ENCODE measurements at regions not wholly inside any gene's neighbourhood (a gene's known extent, or its start where the extent isn't known, plus 50 kb on each side); places are given as distances from the start of the nearest gene placed in this dataset.

DNA sequence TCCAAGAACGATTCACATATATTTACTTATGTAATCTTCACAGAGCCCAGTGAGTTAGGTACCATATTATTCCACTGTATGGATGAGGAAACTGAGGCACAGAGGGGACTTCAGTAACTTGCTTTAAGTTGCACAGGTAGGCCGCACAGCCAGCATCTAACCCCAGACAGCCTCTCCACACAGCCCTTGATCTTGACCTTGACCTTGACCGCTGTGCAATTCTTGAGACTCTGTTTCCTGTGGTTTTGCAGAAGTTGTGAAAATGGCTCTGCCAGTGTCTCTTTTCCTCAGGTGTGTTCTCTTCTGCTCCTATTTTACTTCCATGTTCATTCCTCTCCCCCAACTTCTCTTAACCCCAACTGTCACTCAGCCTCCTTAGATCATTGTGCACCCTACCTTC, 206.5 kb downstream of the SOX11 start:
- Mint-ChIP-seq H3K4me1 (ENCODE audit: low read depth) (no peaks in the 10 kb centered on the region), H3K27me3 (ENCODE audit: low read depth) (no peaks in the 10 kb centered on the region), H3K36me3 (ENCODE audit: low read depth) (no peaks in the 10 kb centered on the region), H3K9me3 (no peaks in the 10 kb centered on the region), H3K27ac (no peak overlapping the region), H3K4me3 (ENCODE audit: low read depth) (no peak overlapping the region)
- DNase-seq (ENCODE audit: low spot score): no peak
- intact Hi-C loops (cut with micrococcal nuclease): no loop called here

DNA sequence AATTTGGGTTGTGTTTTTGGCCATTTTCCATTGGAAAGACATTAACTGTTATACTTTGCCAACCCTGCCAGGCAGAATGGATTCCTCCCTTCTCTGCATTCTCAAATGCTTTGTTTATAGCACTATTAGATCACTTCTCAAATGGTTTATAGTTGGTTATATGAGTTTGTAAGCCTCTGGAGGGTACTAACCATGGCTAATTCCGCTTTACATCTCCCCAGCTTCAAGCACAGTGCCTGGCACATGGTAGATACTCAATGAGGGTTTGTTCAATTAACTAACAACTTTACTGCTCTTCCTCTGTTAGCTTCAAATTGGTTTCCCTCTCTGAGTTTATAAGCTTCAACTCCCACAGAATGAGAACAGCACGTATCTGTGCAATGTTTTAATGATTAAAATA, 213.5 kb downstream of the SOX11 start:
- intact Hi-C loops (cut with micrococcal nuclease): no loop called here
- DNase-seq (ENCODE audit: low spot score): no peak
- no peaks in the 10 kb centered on the region for H3K36me3 Mint-ChIP-seq (ENCODE audit: low read depth)
- no peaks in the 10 kb centered on the region for H3K4me1 Mint-ChIP-seq (ENCODE audit: low read depth)
- H3K4me3 Mint-ChIP-seq (ENCODE audit: low read depth): no peak overlapping the region
- H3K27ac Mint-ChIP-seq: no peak overlapping the region
- H3K27me3 Mint-ChIP-seq (ENCODE audit: low read depth): no peaks in the 10 kb centered on the region
- H3K9me3 Mint-ChIP-seq: no peaks in the 10 kb centered on the region

DNA sequence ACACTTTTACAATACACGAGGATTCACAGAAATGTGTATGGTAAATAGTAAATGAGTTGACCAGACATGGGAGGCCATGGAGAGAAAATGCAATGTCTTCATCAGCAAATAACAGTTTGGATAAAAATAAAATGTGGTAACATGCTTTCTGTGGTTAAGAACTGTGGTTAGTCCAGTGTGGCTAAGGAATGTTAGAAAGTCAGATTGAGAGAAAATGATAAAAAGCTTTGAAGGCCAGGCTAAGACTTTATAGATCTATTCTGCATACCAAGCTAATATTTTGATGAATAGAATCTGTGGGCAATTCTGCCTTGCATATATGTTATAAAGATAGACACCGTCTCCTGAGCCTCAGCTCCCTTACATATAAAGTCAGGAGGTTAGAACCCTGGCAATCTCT, 215.9 kb downstream of the SOX11 start:
- H3K27me3 Mint-ChIP-seq (ENCODE audit: low read depth): no peaks in the 10 kb centered on the region
- no peak overlapping the region for H3K27ac Mint-ChIP-seq
- H3K9me3 Mint-ChIP-seq: no peaks in the 10 kb centered on the region
- no peak overlapping the region for H3K4me3 Mint-ChIP-seq (ENCODE audit: low read depth)
- no peaks in the 10 kb centered on the region for H3K4me1 Mint-ChIP-seq (ENCODE audit: low read depth)
- DNase-seq (ENCODE audit: low spot score): no peak
- intact Hi-C loops (cut with micrococcal nuclease): no loop called here
- no peaks in the 10 kb centered on the region for H3K36me3 Mint-ChIP-seq (ENCODE audit: low read depth)

DNA sequence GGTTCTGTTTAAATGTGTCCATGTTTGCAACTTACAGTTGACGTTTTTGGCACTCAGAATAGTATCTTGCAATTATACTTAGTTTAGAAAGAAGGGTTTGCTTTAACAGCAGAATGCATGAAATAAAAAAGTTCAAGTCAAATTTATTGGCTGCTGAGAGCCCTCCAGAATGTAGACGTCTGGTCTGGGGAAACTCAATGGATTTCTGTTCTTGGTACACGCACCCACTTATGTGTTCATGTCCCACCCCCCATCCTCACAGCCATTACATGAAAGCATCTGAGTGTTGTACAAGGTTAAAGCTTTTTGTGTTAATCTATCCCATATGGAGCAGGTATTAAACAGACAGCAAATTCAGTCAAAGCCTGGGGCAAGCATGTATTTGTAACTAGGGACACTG, 219.5 kb downstream of the SOX11 start:
- no peaks in the 10 kb centered on the region for H3K4me1 Mint-ChIP-seq (ENCODE audit: low read depth)
- H3K36me3 Mint-ChIP-seq (ENCODE audit: low read depth): no peaks in the 10 kb centered on the region
- H3K9me3 Mint-ChIP-seq: peaks cover 1% of the 10 kb centered on the region
- DNase-seq (ENCODE audit: low spot score): no peak
- H3K27me3 Mint-ChIP-seq (ENCODE audit: low read depth): no peaks in the 10 kb centered on the region
- intact Hi-C loops (cut with micrococcal nuclease): no loop called here
- no peak overlapping the region for H3K4me3 Mint-ChIP-seq (ENCODE audit: low read depth)
- no peak overlapping the region for H3K27ac Mint-ChIP-seq

DNA sequence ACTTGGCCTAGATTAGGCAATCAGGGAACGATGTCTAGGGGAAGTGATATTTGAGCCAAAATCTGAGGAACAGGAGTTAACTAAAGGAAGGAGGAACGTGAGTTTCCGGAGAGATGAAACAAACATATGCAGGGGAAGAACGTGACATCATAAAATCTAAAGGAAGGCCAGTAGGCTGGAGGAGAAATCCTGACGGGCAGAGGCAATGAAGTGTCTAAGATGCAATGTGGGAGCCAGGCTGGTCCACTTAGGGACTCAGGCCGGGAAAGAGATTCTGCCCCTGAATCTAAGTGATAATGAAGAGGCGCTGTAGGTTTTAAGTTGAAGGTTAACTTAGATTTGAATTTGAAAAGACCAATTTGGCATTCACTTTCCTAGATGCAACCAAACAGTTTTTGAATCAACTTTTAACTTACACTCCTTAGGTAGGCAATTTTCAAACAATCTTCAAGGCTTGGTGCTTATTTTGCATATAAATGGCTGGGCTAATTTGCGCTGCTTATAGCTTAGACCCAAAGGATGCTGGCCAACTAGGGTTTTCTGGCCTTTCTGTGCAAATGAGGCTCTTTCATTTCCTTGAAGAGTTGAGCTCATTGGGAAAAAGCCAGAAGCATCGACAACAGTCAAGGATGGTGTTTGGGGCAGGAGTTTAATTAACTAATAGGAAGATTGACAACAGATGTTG, 221.7 kb downstream of the SOX11 start:
- DNase-seq (ENCODE audit: low spot score): no peak
- Mint-ChIP-seq H3K9me3 (peaks cover 4% of the 10 kb centered on the region), H3K27me3 (ENCODE audit: low read depth) (no peaks in the 10 kb centered on the region), H3K4me3 (ENCODE audit: low read depth) (no peak overlapping the region), H3K4me1 (ENCODE audit: low read depth) (no peaks in the 10 kb centered on the region), H3K27ac (no peak overlapping the region), H3K36me3 (ENCODE audit: low read depth) (no peaks in the 10 kb centered on the region)
- intact Hi-C loops (cut with micrococcal nuclease): no loop called here

DNA sequence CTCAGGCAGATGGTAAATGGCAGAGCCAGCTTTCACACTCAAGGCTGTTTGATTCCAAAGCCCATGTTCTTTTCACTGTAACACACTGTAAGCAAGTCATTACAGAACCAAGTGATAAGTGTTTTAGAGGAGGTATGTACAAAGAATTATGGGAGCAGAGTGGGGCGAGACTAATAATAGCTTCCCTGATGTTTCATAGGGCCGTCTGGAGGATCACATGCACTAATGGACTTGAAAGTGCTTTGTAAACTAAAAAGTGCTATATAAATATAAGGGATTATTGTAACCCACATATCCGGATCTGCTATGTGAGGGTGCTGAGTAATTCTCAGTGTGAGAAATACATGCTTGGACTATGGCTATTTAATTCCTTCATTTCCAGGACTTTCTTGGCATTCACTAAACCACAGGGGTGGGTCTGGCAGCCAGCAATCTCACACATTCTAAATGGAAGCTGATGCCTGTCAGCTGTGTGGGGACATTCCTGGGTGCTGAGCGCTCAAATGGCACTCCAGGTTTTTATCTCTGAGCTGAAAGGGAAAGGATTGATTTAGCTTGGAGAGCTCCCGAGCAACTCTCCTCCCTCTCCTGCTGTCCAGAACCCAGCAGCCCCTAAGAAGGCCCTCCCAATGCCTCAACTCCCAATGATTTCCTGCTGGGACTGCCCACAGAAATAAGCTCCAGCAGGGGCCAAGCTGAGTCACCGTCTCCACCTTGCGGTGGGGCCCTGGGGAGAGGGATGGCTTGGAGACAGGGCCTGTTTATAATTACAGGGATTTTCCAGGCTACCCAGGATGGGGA, 222.8 kb downstream of the SOX11 start:
- no peaks in the 10 kb centered on the region for H3K36me3 Mint-ChIP-seq (ENCODE audit: low read depth)
- no peak overlapping the region for H3K27ac Mint-ChIP-seq
- intact Hi-C loops (cut with micrococcal nuclease): no loop called here
- H3K27me3 Mint-ChIP-seq (ENCODE audit: low read depth): no peaks in the 10 kb centered on the region
- H3K9me3 Mint-ChIP-seq: peaks cover 4% of the 10 kb centered on the region
- H3K4me1 Mint-ChIP-seq (ENCODE audit: low read depth): no peaks in the 10 kb centered on the region
- H3K4me3 Mint-ChIP-seq (ENCODE audit: low read depth): no peak overlapping the region
- DNase-seq (ENCODE audit: low spot score): no peak

DNA sequence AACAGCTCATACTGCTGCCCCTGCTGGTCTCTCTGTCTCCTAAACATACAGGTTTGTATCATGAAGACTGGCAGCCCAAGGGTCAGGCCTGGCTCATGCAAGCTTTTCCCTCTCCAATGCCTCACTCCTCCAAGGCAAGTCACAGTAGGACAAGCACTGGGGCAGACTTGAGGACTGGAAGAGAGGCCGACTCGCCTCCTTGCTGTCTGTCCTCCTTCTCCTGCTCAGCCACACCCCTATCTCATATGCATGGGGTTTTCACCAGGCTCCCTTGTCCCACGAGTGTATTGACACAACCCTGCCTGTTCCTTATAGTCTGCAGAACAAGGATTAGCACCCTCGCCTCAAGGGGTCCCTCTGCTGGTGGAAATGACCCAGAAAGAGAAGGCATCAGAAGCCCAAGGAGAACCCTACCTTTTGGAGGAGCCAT, 223.7 kb downstream of the SOX11 start:
- DNase-seq (ENCODE audit: low spot score): no peak
- H3K27me3 Mint-ChIP-seq (ENCODE audit: low read depth): no peaks in the 10 kb centered on the region
- H3K27ac Mint-ChIP-seq: no peak overlapping the region
- H3K9me3 Mint-ChIP-seq: peaks cover 4% of the 10 kb centered on the region
- no peak overlapping the region for H3K4me3 Mint-ChIP-seq (ENCODE audit: low read depth)
- H3K4me1 Mint-ChIP-seq (ENCODE audit: low read depth): no peaks in the 10 kb centered on the region
- intact Hi-C loops (cut with micrococcal nuclease): no loop called here
- H3K36me3 Mint-ChIP-seq (ENCODE audit: low read depth): no peaks in the 10 kb centered on the region

DNA sequence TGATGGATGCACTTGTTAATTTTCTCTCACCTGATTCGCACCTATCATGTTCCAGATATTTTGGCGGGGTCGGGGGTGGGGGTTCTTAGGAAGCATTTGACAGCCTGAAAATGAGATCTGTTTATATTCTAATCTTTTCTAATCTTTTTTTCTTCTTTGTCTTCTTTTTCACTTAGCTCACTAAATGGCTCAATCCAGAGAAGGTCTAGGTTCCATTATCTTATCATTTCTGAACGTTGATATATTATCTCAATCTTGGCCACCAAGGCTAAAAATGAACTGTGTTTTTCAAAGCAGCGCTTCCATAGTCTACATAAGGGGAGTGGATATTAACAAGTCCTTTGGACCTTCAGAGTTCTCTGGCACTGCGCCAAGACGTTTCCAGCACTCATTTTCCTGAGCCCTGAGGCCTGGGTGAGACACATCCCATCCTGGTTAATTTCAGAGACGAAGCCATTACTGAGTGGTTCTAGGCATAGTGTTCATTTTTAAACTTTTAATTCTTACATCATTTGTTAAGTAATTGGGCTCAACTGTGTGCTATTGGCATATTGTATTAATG, 229.0 kb downstream of the SOX11 start:
- no peak overlapping the region for H3K27ac Mint-ChIP-seq
- H3K36me3 Mint-ChIP-seq (ENCODE audit: low read depth): no peaks in the 10 kb centered on the region
- H3K9me3 Mint-ChIP-seq: peaks cover 11% of the 10 kb centered on the region
- no peaks in the 10 kb centered on the region for H3K4me1 Mint-ChIP-seq (ENCODE audit: low read depth)
- intact Hi-C loops (cut with micrococcal nuclease): no loop called here
- H3K4me3 Mint-ChIP-seq (ENCODE audit: low read depth): no peak overlapping the region
- no peaks in the 10 kb centered on the region for H3K27me3 Mint-ChIP-seq (ENCODE audit: low read depth)
- no peak for DNase-seq (ENCODE audit: low spot score)

DNA sequence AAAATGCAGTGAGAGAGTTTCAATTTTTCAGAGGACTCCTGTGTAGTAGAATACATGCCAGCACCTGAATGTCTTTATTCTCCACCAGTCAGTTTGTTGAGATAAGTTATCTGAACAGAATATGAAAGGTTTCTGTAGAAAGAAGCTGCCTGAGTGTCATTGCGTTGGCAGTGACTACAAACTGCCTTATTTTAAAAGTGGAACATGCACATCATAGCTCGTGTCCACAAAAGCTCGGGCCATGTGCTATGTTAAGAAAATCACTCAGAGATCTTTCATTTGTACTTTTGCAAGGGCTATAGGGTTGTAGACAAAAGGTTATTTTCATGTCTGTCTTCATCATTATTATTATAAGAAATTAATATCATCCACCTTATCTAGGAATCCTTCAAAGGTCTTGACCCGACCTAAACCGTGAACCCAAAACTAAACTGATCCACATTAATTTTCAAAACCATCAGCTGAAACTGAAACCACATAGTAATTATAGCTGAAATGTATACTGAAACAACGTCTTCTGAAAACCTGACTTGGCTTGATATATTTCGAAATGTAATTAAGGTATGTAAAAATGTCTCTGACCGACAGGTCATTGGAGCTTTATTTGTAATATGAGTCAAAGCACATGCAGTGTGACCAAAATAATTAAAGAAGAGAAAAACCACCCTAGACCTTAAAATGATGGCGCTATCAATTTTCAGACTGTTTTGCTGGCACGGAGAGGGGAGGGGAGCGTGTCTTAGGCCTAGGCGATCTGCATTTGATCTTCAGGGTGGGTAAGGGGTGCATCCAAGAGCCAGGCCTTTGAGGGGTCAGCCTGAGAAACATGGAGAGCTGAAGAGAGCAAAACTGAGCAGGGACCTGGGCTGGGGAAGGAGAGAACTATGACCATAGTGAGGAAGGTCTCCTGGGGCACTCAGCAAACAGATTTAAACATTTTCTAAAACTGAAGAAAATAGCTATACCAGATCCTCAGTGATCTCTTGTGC, 232.1 kb downstream of the SOX11 start:
- intact Hi-C loops (cut with micrococcal nuclease): no loop called here
- no peak overlapping the region for H3K4me3 Mint-ChIP-seq (ENCODE audit: low read depth)
- H3K4me1 Mint-ChIP-seq (ENCODE audit: low read depth): no peaks in the 10 kb centered on the region
- H3K27me3 Mint-ChIP-seq (ENCODE audit: low read depth): no peaks in the 10 kb centered on the region
- DNase-seq (ENCODE audit: low spot score): no peak
- peaks cover 7% of the 10 kb centered on the region for H3K9me3 Mint-ChIP-seq
- no peak overlapping the region for H3K27ac Mint-ChIP-seq
- H3K36me3 Mint-ChIP-seq (ENCODE audit: low read depth): no peaks in the 10 kb centered on the region

DNA sequence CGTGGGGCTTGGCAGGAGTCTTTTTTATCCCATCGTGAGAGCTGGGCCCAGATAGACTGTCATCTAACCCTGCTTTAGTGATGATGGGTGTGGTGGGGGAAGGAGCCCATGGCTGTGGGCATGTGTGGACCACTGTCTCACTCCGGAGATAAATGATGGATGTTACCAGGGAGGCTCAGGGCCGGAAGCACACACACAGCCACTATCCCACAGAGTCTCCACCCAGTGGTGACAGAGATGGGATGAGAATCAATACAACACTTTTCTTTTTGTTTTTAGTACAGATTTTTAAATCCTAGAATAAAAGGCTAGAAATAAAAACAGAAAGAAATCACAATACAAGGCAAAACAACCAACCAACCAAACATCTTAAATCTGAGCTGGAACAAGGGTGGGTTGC, 233.4 kb downstream of the SOX11 start:
- no peak for DNase-seq (ENCODE audit: low spot score)
- Mint-ChIP-seq H3K27ac (no peak overlapping the region), H3K36me3 (ENCODE audit: low read depth) (no peaks in the 10 kb centered on the region), H3K4me1 (ENCODE audit: low read depth) (no peaks in the 10 kb centered on the region), H3K9me3 (peaks cover 11% of the 10 kb centered on the region), H3K4me3 (ENCODE audit: low read depth) (no peak overlapping the region), H3K27me3 (ENCODE audit: low read depth) (no peaks in the 10 kb centered on the region)
- intact Hi-C loops (cut with micrococcal nuclease): no loop called here

DNA sequence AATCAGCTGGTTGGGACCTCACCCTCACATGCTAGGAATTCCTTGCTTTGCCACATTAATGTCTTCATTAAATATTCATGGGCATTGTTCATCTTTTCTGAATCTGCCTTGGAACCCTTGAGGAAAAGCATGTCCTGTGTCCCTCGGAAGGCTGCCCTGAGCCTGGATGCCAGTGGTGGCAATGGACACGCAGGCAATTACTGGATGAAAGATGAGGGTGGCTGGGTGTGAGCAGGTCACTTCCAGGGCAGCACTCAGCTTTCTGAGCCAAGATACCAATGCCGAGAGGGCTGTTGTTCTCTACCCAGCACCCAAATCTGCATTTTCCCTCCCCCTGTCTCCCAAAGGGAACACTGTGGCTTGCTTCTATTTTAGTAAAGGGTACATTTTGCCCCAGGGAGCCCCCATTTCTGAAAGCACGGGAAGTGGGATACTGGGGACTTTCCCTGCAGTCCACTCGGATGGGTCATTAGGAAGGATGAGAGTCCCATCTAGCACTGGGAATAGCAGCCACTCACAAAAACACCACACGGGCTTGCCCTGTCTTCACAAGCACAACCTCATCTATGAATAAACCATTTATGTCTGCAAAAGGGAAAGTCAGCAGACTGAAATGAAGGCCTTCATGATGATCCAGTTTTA, 234.8 kb downstream of the SOX11 start:
- no peak overlapping the region for H3K27ac Mint-ChIP-seq
- no peaks in the 10 kb centered on the region for H3K27me3 Mint-ChIP-seq (ENCODE audit: low read depth)
- H3K4me3 Mint-ChIP-seq (ENCODE audit: low read depth): no peak overlapping the region
- no peak for DNase-seq (ENCODE audit: low spot score)
- intact Hi-C loops (cut with micrococcal nuclease): no loop called here
- H3K4me1 Mint-ChIP-seq (ENCODE audit: low read depth): no peaks in the 10 kb centered on the region
- no peaks in the 10 kb centered on the region for H3K36me3 Mint-ChIP-seq (ENCODE audit: low read depth)
- peaks cover 11% of the 10 kb centered on the region for H3K9me3 Mint-ChIP-seq
